Activated gamma-delta T cell treated with anti-CD3 and anti-CD28 coated beads, Interleukin-2, amount 50 U/mL, for 16 hours (primary cell): ENCODE measurements at regions not wholly inside any gene's neighbourhood (a gene's known extent, or its start where the extent isn't known, plus 50 kb on each side); places are given as distances from the start of the nearest gene placed in this dataset.

ENCODE experiments used
- DNase-seq: peaks from one replicate; pipeline ENCODE4 v3.0.0-alpha.2; 2020; ENCODE audit warnings: low read depth

- no peak for DNase-seq
Observed at GRCh38 chr6:14903176-14904038, 342.5 kb upstream of the JARID2 start.

GRCh38 chr6:14905201-14905600 is 340.7 kb upstream of the JARID2 start:
- no peak for DNase-seq

DNA sequence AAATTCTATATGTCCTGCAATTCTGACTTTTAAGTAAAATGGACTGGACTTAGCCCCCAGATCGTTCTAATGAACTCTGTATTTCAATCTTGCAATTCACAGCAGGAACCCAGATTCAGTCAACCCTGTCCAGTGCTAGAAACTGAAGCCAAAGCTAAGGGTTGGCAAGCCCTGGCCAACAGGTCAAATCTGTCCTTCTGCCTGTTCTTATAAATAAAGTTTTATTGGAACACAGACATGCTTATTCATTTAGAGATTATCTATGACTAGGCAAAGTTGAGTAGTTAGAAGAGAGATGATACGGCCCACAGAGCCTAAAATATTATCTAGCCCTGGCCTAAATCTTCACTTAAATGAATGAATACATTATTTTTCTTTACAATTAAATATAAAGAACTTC is 339.2 kb upstream of the JARID2 start:
- no peak for DNase-seq

DNA sequence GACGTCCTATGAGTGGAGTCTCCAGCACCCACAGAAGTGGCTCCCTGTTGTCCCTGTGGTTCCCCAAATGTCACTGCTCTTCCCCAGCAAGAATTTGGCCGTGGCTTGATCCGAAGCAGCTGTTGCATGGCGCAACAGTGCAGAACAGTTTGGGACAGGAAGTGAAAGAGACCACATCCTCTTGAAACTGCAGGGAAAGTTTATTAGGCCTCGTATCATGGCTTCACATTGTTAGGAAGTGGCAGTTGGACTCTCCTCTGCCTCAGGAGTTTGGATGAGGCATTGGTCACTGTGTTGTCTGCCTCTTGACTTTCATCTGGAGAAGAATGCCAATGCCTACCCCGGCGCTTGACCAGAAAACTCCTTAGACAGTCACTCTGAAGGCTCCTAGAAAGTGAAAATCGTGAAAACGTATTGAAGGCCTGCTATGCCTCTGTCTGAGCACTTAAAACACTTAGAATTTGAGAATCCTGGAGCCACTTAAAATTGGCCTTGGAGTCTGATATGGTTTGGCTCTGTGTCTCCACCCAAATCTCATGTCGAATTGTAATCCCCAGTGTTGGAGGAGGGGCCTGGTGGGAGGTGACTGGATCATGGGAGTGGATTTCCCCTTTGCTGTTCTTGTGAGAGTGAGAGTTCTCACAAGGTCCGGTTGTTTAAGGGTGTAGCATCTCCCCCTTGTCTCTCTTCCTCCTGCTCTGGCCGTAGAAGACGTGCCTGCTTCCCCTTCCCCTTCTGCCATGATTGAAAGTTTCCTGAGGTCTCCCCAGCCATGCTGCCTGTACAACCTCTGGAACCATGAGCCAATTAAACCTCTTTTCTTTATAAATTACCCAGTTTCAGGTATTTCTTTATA is 334.9 kb upstream of the JARID2 start:
- DNase-seq, result no peak

GRCh38 chr6:14912226-14912625 is 333.6 kb upstream of the JARID2 start:
- no peak for DNase-seq

DNA sequence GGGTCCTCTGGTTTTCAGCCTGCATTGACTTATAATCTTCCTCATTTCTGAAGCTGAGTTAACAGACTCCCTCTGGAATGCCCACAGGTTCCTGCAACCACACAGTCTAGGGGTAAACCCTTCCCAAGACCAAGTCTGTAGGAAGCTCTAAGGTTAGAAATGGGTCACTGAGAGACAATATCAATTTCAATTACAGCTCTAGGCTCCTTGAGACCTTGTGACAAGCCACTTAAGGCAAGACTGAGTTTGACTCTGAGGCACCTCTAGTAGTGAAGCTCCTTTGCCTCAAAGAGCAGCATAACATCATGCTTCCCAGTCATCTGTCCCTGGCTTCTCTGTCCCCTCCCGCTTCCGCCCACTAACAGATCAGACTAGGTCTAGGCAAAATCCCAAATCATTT is 333.2 kb upstream of the JARID2 start:
- DNase-seq, result no peak

GRCh38 chr6:14913931-14914330 is 331.9 kb upstream of the JARID2 start:
- DNase-seq, result no peak

DNA sequence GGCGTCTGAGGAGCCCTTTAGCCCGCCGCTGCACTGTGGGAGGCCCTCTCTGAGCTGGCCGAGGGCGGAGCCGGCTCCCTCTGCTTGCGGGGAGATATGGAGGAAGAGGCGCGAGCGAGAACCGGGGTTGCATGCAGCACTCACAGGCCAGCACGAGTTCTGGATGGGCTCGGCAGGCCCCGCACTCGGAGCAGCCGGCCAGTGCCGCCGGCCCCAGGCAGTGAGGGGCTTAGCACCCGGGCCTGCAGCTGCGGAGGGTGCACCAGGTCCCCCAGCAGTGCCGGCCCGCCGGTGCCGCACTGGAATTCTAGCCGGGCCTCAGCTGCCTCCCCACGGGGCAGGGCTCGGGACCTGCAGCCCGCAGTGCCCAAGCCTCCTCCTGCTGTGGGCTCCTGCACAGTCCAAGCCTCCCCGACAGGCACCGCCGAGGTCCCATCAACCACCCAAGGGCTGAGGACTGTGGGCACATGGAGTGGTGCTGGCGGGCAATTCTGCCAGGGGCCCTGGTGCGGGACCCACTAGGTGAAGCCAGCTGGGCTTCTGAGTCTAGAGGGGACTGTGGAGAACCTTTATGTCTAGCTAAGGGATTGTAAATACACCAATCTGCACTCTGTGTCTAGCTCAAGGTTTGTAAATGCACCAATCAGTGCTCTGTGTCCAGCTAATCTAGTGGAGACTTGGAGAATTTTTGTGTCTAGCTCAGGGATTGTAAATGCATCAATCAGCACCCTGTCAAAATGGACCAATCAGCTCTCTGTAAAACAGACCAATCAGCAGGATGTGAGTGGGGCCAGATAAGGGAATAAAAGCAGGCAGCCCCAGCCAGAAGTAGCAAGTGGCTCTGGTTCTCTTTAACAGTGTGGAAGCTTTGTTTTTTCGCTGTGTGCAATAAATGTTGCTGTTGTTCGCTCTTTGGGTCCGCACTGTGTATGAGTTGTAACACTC is 329.7 kb upstream of the JARID2 start:
- DNase-seq, result no peak

GRCh38 chr6:14917109-14917910 is 328.6 kb upstream of the JARID2 start:
- DNase-seq, result no peak

DNA sequence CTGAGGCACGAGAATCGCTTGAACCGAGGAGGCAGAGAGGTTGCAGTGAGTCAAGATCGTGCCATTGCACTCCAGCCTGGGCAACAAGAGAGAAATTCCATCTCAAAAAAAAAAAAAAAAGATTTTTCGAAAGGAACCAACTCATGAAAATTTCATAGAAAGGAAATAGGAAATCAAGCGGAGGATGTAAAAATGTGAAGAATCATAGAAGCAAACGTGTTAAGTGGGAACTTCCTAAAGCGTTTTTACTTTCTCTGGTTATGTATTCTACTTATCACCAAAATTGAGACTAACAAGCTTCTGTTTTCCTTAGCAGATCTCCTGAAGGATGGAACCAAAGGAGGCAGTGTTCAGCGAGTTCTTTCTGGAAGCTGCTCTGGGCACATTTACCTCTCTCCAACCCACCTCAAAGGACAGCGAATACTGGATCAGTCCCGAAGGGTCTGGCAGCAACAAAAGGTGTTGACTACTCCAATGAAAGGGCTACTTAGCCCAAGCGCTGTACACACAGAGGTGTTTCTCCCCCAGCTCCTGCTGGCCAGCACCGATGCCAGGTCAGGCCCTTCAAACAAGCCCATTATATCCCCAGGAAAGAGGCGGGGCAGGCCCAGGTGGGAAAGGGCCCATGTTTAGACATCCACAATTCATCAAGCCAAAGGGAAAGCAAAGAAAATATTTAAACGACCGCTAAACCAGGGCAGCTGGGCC is 327.5 kb upstream of the JARID2 start:
- no peak for DNase-seq

DNA sequence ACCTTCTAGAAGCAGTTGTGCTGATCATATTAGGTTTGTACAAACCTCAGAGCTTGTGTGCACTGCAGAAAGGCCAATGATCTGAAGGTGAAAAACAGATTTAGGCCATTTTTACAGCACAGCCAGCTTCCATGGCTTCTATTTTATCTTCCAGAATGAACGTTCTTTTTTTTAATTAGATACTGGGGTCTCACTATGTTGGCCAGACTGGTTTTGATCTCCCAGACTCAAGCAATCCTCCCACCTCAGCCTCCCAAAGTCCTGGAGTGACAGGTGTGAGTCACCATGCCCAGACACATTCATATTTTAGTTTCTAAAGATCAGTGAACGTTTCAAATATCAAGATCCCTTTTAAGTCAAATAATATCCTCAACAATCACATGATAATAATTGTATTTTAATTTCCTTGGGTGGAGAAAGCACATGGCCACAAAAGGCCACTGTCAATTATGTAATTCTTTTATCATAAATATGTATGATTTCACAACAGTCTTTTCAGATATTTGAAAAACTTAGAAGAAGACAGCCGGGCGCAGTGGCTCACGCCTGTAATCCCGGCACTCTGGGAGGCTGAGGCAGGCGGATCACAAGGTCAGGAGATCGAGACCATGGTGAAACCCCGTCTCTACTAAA is 326.7 kb upstream of the JARID2 start:
- DNase-seq, result no peak

DNA sequence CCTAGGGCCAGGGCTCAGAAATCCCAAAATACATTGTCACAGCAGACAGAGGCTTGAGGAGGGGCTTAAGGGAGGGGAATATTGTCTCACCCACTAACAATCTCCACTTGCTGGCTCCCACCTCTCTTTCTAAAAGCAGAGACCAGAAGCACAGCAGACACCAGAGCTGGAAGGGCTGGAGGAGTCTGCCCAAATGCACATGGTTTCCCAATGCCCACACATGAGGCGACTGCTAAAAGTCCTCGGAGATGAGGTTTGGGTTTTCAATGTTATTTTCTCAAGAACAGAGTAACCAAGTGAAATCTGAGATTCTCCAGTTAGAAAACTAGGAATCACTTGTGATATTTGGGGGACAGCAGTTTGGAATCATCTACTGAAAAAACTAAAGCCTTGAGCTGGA is 325.6 kb upstream of the JARID2 start:
- DNase-seq, result no peak

DNA sequence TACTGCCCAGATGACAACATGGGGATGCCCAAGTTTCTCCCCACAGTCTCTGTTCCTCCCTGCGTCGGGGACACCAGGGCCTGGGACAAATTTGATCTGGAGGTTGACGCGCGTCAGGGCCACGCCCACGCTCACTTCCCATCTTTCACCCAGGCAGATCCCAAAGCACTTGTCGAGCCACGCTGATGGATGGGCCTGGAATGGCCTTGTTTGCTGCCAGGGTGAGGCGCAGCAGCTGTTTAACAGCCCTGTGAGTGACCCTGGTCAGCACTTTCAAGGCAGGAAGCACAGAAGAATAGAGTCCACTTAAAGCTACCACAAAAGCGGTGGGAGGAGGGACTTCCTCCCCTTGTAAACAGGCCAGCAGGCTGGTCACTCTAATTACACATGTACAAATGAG is 324.7 kb upstream of the JARID2 start:
- DNase-seq, result no peak

DNA sequence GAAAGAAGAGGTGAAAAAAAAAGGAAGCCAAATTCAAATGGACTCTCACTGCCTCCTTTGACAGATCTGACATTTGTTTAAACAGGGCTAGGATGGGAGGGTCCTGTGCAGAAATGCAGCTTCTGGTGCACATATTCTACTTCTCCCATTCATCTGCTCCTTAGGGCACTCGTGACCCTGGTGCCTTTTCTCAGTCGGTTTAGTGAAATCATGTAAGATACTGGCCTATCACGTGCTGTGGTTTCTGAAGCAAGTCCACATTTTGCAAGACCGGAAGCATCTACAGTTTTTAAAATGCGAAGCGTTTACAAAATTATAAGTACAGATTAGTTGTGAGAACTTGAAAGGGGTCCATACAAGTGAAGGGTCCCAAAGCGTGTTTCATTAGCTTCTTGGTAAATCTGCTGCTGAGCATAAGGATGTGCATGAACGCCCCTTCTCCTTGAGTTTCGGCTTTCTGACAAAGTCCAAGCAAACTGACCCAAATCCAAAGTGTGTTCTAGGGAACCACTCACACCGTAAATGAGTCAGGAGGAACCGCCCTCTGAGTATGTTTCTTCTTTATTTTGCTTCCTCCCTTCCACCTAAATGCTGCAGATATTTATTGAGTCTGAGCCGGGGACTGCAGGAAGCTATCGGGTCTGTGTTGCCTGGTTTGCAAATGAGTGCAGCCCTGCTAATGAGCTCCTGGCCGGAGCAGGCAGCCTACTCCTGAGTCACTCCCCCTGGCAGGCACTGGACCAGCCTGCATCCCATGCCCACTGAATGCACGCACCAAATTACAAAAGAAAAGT is 323.8 kb upstream of the JARID2 start:
- no peak for DNase-seq

DNA sequence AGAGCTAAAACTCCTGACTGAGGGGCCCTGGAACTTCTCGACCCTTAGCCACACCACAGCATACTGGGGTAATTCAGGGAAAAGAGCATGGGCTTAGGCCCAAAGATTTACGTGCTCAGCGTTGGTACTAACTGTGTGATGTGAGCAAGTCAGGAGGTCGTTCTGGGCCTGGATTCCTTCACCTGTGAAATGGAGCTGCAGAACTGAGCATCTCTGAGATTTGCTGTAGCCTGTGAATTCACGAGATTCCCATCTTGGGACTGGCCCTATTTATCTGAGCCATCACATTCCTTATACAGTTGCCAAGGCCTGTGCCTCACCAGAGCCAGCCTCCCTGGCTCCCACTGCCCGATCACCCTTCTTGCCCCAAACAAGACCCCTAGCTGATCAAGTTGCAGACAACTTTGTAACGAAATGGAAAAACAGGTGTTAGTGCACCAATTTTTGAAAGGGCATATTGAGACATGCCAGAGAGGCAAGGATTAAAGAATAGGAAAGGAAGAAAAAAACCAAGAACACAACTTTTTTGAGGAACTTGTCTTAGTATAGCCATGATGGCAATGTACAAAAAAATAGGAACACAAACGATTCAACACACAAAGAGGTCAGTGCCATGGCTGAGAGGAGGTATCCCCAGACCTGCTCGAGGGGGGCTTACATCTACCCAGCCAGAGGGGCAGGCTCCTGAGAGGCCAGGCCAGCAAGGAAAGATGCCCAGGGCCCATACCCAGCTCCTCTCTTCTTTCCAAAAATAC is 323.0 kb upstream of the JARID2 start:
- no peak for DNase-seq

GRCh38 chr6:14924126-14925024 is 321.5 kb upstream of the JARID2 start:
- no peak for DNase-seq

GRCh38 chr6:14925025-14925698 is 320.7 kb upstream of the JARID2 start:
- no peak for DNase-seq
